Psoas muscle (tissue), 7 donors: ENCODE measurements at regions not wholly inside any gene's neighbourhood (a gene's known extent, or its start where the extent isn't known, plus 50 kb on each side); places are given as distances from the start of the nearest gene placed in this dataset.

Experiments
- ATAC-seq, 4 donors: fragments of 200-7000 bp; cut with Tn5 transposase; one replicate each; pipeline ENCODE4 v1.9.1; 2020; ENCODE audit warnings: moderate library complexity in 3 of 4, mild to moderate bottlenecking in 2 of 4
- DNase-seq, 2 donors: peaks; one replicate each; pipeline ENCODE4 v3.0.0-alpha.2; 2020
- H3K27ac ChIP-seq: fragments of 200-600 bp; one replicate; pipeline ENCODE4 v1.8.0; 2022
- H3K27me3 ChIP-seq, 3 donors: fragments of 200-600 bp in 1 of 3; one replicate each; pipeline versions ENCODE4 v1.6.1 to v1.8.0; 2013 to 2022; ENCODE audit warnings: low read length in 2 of 3, mild to moderate bottlenecking in 2 of 3, moderate library complexity in 1 of 3; ENCODE audit not compliant: insufficient read depth in 3 of 3
- H3K36me3 ChIP-seq, 2 donors: fragments of 200-600 bp in 1 of 2; one replicate each; pipeline versions ENCODE4 v1.6.1 to v1.8.0; 2013 to 2022; ENCODE audit warnings: low read depth in 1 of 2, mild to moderate bottlenecking in 1 of 2, moderate library complexity in 1 of 2; ENCODE audit not compliant: insufficient read depth in 1 of 2
- H3K4me1 ChIP-seq: fragments of 200-600 bp; one replicate; pipeline ENCODE4 v1.8.0; 2022
- H3K4me3 ChIP-seq: fragments of 200-600 bp; one replicate; pipeline ENCODE4 v1.8.0; 2022; ENCODE audit warnings: mild to moderate bottlenecking
- H3K9me3 ChIP-seq: fragments of 200-600 bp; one replicate; pipeline ENCODE4 v1.8.0; 2022
- CTCF ChIP-seq: fragments of 200-600 bp; IDR thresholded peaks from one replicate; pipeline ENCODE4 v1.8.0; 2022; ENCODE audit warnings: antibody characterized with exemption
- WGBS, 3 donors: extraction: QIAGEN DNeasy Blood & Tissue Kit; methylation state at CpG; one replicate each; pipeline versions ENCODE4 v1.1.6 to v1.1.7; 2013; 5-methylcytosine and 5-hydroxymethylcytosine counted together
- intact Hi-C, 2 donors: fragments of 100-400 bp; cut with DNase I; formaldehyde crosslinking; loops; one replicate each; pipeline versions ENCODE4 v1.11.0 to v1.14.2; 2022
- donor health status: healthy with polysubstance abuse.
- donor health status: DM: no; HTN: no; CAD: no; lungs with moderate emphysema.
- donor health status: Bipolar disorder and iron deficiency.
- donor health status: healthy.
- donor health status: DM: yes; HTN: yes; CAD: no.
- donor health status: DM: no; HTN: no; CAD: no.
- donor health status: DM: yes; HTN: yes; CAD: no.

DNA sequence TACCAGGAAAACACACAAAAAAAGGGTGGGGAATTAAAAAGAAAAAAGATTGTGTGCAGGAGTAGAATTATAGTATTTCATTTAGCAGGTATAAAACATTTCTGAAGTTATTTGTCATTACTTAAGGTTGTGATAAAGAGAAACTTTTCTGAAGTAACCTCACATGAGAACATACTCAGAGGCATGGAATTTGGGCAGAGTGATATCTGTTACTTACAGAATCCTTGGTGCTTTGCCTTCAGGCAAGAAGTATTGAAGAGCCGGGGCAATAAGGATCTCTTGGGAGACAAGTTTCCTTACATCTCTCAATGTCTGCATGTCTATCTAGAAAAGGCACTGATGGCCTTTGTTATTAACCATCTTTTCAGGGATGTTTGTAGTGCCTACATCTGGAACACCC lies 179.7 kb upstream of the ROBO1 start:
- intact Hi-C loops = no loop called here
- Histone ChIP-seq H3K4me3 (no peak overlapping the region), H3K27me3 (no peaks in the 10 kb centered on the region), H3K9me3 (no peaks in the 10 kb centered on the region), H3K27ac (no peak overlapping the region), H3K4me1 (no peaks in the 10 kb centered on the region), H3K36me3 (no peaks in the 10 kb centered on the region)
- no peak for TF ChIP-seq CTCF
- ATAC-seq = no peak
- WGBS, 3 donors = 81 to 91% (median 83%) methylated on average over 1 of the region's 1 CpG
- no peak for DNase-seq

DNA sequence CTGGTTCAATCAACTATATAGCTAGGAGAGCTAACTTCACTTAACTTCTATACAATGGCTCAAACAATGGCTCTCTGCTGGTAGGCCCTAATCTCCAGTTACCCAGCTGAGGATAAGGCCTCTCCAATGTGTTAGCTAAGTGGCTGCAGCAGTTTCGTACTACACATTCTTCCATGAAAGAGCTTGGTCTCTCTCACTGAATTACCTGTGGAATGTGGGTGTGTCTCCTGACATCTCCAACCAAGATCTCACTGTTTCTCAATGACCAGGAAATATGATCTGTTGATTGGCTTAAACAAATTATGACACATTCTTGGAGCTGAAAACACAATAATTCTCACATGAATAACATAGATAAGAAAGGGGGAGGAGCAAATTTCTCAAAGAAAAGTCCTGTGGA lies 169.8 kb upstream of the ROBO1 start:
- intact Hi-C loops = no loop called here
- DNase-seq (no peak), ATAC-seq (no peak)
- 66 to 77% (median 76%) methylated on average over 1 of the region's 1 CpG for WGBS, 3 donors
- no peaks in the 10 kb centered on the region for H3K9me3 ChIP-seq
- H3K4me3 ChIP-seq = no peak overlapping the region
- H3K27ac ChIP-seq = no peak overlapping the region
- H3K4me1 ChIP-seq = no peaks in the 10 kb centered on the region
- H3K27me3 ChIP-seq = no peaks in the 10 kb centered on the region
- H3K36me3 ChIP-seq = no peaks in the 10 kb centered on the region
- no peak for TF ChIP-seq CTCF

DNA sequence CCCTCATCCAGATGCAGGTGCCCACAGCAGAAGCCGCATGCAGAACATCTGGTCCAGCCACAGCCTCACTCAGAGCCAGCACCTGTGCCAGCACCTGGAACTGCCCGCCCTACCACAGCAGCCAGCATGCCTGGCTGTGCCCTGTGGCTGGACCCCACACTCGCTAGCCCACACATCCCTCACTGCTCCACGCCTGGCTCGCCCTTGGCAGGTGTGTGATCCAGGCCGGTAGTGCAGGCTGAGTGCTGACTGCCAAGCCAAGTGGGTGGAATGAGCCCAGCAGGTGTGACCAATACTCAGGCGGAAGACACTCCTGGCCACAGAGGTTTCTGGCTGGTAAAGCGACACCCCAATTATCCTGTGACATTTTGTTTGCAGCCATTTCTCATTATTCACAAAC lies 162.4 kb upstream of the ROBO1 start:
- Histone ChIP-seq H3K36me3 (no peaks in the 10 kb centered on the region), H3K27me3 (no peaks in the 10 kb centered on the region), H3K4me3 (no peak overlapping the region), H3K27ac (no peak overlapping the region), H3K4me1 (no peaks in the 10 kb centered on the region), H3K9me3 (no peaks in the 10 kb centered on the region)
- intact Hi-C loops = no loop called here
- WGBS, 3 donors = 78 to 84% (median 83%) methylated on average over 8 of the region's 8 CpGs
- peak in 1 of 4 donors; percentile 13 for ATAC-seq
- DNase-seq = no peak
- TF ChIP-seq CTCF = no peak

GRCh38 chr3:79928687-79929408 lies 161.1 kb upstream of the ROBO1 start:
- ATAC-seq (no peak), DNase-seq (no peak)
- WGBS, 3 donors = 62 to 70% (median 65%) methylated on average over 4 of the region's 4 CpGs
- no peak for TF ChIP-seq CTCF
- Histone ChIP-seq H3K4me1 (no peaks in the 10 kb centered on the region), H3K36me3 (no peaks in the 10 kb centered on the region), H3K27ac (no peak overlapping the region), H3K4me3 (no peak overlapping the region), H3K27me3 (no peaks in the 10 kb centered on the region), H3K9me3 (no peaks in the 10 kb centered on the region)
- intact Hi-C loops = no loop called here

DNA sequence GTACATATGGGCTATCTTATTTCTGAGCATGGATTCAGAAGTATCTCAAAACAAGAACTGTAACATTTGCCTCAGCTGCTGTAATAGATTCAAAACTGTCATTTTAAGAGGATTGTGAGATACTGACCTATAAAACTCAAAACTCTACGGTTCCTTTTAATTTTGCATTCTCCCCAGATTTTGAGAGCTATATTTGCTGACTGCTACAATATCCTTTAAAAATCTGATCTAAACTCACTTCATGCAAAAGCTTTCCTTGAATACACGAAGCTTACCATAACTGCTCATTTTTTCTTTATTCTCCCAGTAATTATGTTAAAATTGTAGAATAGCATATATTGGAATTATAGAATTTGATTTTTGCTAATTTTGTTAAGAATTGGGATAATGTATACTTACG lies 158.7 kb upstream of the ROBO1 start:
- intact Hi-C loops = no loop called here
- H3K27ac ChIP-seq = no peak overlapping the region
- WGBS, 3 donors = 48 to 66% (median 52%) methylated on average over 3 of the region's 3 CpGs
- no peak for TF ChIP-seq CTCF
- no peaks in the 10 kb centered on the region for H3K27me3 ChIP-seq
- ATAC-seq = no peak
- H3K36me3 ChIP-seq = no peaks in the 10 kb centered on the region
- H3K4me1 ChIP-seq = no peaks in the 10 kb centered on the region
- DNase-seq = no peak
- H3K9me3 ChIP-seq = no peaks in the 10 kb centered on the region
- H3K4me3 ChIP-seq = no peak overlapping the region
